GM23338 (cell line): ENCODE measurements at regions not wholly inside any gene's neighbourhood (a gene's known extent, or its start where the extent isn't known, plus 50 kb on each side); places are given as distances from the start of the nearest gene placed in this dataset.

Experiments used
- ATAC-seq: fragments of 200-7000 bp; cut with Tn5 transposase; 3 replicates; pipeline ENCODE4 v1.9.1; 2020
- DNase-seq: peaks from one replicate; pipeline ENCODE4 v3.0.0-alpha.2; 2015; ENCODE audit warnings: low spot score
- H2AFZ ChIP-seq: fragments of 200-600 bp; sonication (generic); 2 replicates; pipeline ENCODE4 v1.8.0; 2016; ENCODE audit warnings: antibody characterized with exemption, mild to moderate bottlenecking, moderate library complexity
- H3F3A ChIP-seq: fragments of 200-600 bp; sonication (generic); replicated peaks from 2 replicates; pipeline ENCODE4 v1.8.0; 2017; ENCODE audit warnings: antibody characterized with exemption, mixed run types, low read depth
- H3K27ac ChIP-seq: fragments of 200-600 bp; sonication (generic); 2 replicates; pipeline ENCODE4 v1.6.1; 2016; ENCODE audit warnings: low read depth
- H3K27me3 ChIP-seq: fragments of 200-600 bp; sonication (generic); 2 replicates; pipeline ENCODE4 v1.8.0; 2016; ENCODE audit warnings: mild to moderate bottlenecking, mixed run types, moderate library complexity; ENCODE audit not compliant: insufficient read depth
- H3K36me3 ChIP-seq: fragments of 200-600 bp; sonication (generic); 2 replicates; pipeline ENCODE4 v1.8.0; 2016; ENCODE audit warnings: mild to moderate bottlenecking; ENCODE audit not compliant: insufficient read depth
- H3K4me1 ChIP-seq: fragments of 200-600 bp; sonication (generic); 2 replicates; pipeline ENCODE4 v1.8.0; 2016; ENCODE audit warnings: mild to moderate bottlenecking, moderate library complexity; ENCODE audit not compliant: insufficient read depth
- H3K4me2 ChIP-seq: fragments of 200-600 bp; sonication (generic); 2 replicates; pipeline ENCODE4 v1.7.1; 2017; ENCODE audit warnings: mixed run types
- H3K4me3 ChIP-seq: fragments of 200-600 bp; sonication (generic); 2 replicates; pipeline ENCODE4 v1.6.1; 2016; ENCODE audit warnings: mixed run types
- H3K79me2 ChIP-seq: fragments of 200-600 bp; sonication (generic); replicated peaks from 2 replicates; pipeline ENCODE4 v1.8.0; 2017; ENCODE audit warnings: mild to moderate bottlenecking; ENCODE audit not compliant: insufficient read depth
- H3K9me2 ChIP-seq: fragments of 200-600 bp; sonication (generic); 2 replicates; pipeline ENCODE4 v1.8.0; 2017; ENCODE audit not compliant: insufficient read depth
- H4K20me1 ChIP-seq: fragments of 200-600 bp; sonication (generic); replicated peaks from 2 replicates; pipeline ENCODE4 v1.8.0; 2017; ENCODE audit warnings: mild to moderate bottlenecking; ENCODE audit not compliant: insufficient read depth
- H3K27ac Mint-ChIP-seq: 2 replicates; pipeline ENCODE4 v1.8.0; 2020; ENCODE audit warnings: inconsistent platforms, mild to moderate bottlenecking, moderate library complexity, mixed read lengths
- H3K27me3 Mint-ChIP-seq: 3 replicates; pipeline ENCODE4 v1.8.0; 2022; ENCODE audit warnings: low read depth, mild to moderate bottlenecking, moderate library complexity, mixed read lengths, inconsistent platforms; ENCODE audit not compliant: insufficient read depth, poor library complexity
- H3K36me3 Mint-ChIP-seq: 3 replicates; pipeline ENCODE4 v1.8.0; 2021; ENCODE audit warnings: low read depth, mild to moderate bottlenecking, inconsistent platforms, moderate library complexity, mixed read lengths
- H3K4me1 Mint-ChIP-seq: 3 replicates; pipeline ENCODE4 v1.8.0; 2020; ENCODE audit warnings: mild to moderate bottlenecking, inconsistent platforms, mixed read lengths
- H3K4me3 Mint-ChIP-seq: 3 replicates; pipeline ENCODE4 v1.8.0; 2021; ENCODE audit warnings: moderate library complexity, mild to moderate bottlenecking, inconsistent platforms, mixed read lengths
- H3K9me3 Mint-ChIP-seq: 3 replicates; pipeline ENCODE4 v1.8.0; 2020; ENCODE audit warnings: moderate library complexity, mild to moderate bottlenecking, inconsistent platforms, mixed read lengths
- CREB1 ChIP-seq: fragments of 250-450 bp; sonication (Bioruptor Pico); IDR thresholded peaks from 2 replicates; pipeline ENCODE4 v1.5.0; 2020; ENCODE audit warnings: low read depth, mild to moderate bottlenecking, moderate library complexity
- EZH2 ChIP-seq: fragments of 200-600 bp; sonication (generic); IDR thresholded peaks from one replicate; pipeline ENCODE4 v1.8.0; 2017; ENCODE audit warnings: antibody characterized with exemption, mild to moderate bottlenecking, low read depth; ENCODE audit not compliant: unreplicated experiment
- EZH2phosphoT487 ChIP-seq: fragments of 200-600 bp; sonication (generic); IDR thresholded peaks from one replicate; pipeline ENCODE4 v1.8.1; 2018; ENCODE audit warnings: antibody characterized with exemption; ENCODE audit not compliant: unreplicated experiment
- JUNB ChIP-seq: IDR thresholded peaks from one replicate; pipeline ENCODE4 v1.6.1; 2016; ENCODE audit warnings: antibody characterized with exemption; ENCODE audit not compliant: unreplicated experiment
- ZNF114 ChIP-seq: fragments of 250-450 bp; sonication (Bioruptor Pico); IDR thresholded peaks from 2 replicates; pipeline ENCODE4 v1.5.0; 2020; ENCODE audit warnings: mild to moderate bottlenecking, moderate library complexity
- TF ChIP-seq, protein P1 (sequence below): fragments of 250-450 bp; sonication (Bioruptor Pico); IDR thresholded peaks from 2 replicates; pipeline ENCODE4 v1.5.0; 2020; ENCODE audit warnings: mild to moderate bottlenecking, moderate library complexity
- TF ChIP-seq, protein P2 (sequence below), 2 experiments: fragments of 200-600 bp in 1 of 2; sonication (generic) in 1 of 2; conservative IDR thresholded peaks; 2 replicates each; pipeline versions ENCODE4 v1.5.1 to v1.6.1; 2016 to 2017; ENCODE audit warnings: antibody characterized with exemption in 2 of 2, low read depth in 2 of 2, mild to moderate bottlenecking in 2 of 2, moderate library complexity in 1 of 2
- TF ChIP-seq, protein P3 (sequence below): IDR thresholded peaks from 2 replicates; pipeline ENCODE4 v1.6.1; 2016; ENCODE audit warnings: antibody characterized with exemption
- TF ChIP-seq, protein P4 (sequence below): IDR thresholded peaks from one replicate; pipeline ENCODE4 v1.6.1; 2018; ENCODE audit warnings: antibody characterized with exemption; ENCODE audit not compliant: unreplicated experiment

DNA sequence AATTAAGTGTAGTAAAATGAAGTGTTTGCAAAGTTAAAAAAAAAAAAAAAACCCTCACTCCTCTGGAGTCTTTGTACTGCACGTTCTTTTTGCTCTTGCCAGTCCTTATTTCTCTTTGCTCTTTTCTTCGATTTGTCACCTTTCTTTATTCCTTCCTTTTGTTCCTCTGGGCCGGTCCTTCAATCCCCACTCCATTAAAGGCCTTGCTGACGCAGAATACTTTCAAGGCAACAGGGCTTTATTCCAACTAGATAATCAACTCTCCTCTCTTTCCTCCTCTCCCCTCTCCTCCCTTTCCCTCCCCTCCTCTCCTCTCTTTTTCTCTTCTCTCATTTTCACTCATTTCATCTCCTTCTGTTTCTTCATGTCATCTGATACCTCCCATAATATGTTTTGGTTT is 138.2 kb upstream of the NTM start (continued):
- TF ChIP-seq, protein P1, sequence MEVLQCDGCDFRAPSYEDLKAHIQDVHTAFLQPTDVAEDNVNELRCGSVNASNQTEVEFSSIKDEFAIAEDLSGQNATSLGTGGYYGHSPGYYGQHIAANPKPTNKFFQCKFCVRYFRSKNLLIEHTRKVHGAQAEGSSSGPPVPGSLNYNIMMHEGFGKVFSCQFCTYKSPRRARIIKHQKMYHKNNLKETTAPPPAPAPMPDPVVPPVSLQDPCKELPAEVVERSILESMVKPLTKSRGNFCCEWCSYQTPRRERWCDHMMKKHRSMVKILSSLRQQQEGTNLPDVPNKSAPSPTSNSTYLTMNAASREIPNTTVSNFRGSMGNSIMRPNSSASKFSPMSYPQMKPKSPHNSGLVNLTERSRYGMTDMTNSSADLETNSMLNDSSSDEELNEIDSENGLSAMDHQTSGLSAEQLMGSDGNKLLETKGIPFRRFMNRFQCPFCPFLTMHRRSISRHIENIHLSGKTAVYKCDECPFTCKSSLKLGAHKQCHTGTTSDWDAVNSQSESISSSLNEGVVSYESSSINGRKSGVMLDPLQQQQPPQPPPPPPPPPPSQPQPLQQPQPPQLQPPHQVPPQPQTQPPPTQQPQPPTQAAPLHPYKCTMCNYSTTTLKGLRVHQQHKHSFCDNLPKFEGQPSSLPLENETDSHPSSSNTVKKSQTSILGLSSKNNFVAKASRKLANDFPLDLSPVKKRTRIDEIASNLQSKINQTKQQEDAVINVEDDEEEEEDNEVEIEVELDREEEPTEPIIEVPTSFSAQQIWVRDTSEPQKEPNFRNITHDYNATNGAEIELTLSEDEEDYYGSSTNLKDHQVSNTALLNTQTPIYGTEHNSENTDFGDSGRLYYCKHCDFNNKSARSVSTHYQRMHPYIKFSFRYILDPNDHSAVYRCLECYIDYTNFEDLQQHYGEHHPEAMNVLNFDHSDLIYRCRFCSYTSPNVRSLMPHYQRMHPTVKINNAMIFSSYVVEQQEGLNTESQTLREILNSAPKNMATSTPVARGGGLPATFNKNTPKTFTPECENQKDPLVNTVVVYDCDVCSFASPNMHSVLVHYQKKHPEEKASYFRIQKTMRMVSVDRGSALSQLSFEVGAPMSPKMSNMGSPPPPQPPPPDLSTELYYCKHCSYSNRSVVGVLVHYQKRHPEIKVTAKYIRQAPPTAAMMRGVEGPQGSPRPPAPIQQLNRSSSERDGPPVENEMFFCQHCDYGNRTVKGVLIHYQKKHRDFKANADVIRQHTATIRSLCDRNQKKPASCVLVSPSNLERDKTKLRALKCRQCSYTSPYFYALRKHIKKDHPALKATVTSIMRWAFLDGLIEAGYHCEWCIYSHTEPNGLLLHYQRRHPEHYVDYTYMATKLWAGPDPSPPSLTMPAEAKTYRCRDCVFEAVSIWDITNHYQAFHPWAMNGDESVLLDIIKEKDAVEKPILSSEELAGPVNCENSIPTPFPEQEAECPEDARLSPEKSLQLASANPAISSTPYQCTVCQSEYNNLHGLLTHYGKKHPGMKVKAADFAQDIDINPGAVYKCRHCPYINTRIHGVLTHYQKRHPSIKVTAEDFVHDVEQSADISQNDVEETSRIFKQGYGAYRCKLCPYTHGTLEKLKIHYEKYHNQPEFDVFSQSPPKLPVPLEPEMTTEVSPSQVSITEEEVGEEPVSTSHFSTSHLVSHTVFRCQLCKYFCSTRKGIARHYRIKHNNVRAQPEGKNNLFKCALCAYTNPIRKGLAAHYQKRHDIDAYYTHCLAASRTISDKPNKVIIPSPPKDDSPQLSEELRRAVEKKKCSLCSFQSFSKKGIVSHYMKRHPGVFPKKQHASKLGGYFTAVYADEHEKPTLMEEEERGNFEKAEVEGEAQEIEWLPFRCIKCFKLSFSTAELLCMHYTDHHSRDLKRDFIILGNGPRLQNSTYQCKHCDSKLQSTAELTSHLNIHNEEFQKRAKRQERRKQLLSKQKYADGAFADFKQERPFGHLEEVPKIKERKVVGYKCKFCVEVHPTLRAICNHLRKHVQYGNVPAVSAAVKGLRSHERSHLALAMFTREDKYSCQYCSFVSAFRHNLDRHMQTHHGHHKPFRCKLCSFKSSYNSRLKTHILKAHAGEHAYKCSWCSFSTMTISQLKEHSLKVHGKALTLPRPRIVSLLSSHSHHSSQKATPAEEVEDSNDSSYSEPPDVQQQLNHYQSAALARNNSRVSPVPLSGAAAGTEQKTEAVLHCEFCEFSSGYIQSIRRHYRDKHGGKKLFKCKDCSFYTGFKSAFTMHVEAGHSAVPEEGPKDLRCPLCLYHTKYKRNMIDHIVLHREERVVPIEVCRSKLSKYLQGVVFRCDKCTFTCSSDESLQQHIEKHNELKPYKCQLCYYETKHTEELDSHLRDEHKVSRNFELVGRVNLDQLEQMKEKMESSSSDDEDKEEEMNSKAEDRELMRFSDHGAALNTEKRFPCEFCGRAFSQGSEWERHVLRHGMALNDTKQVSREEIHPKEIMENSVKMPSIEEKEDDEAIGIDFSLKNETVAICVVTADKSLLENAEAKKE (CRISPR knock-in tag): no peak
- TF ChIP-seq JUNB (no peak), CREB1 (CRISPR knock-in tag) (no peak)

DNA sequence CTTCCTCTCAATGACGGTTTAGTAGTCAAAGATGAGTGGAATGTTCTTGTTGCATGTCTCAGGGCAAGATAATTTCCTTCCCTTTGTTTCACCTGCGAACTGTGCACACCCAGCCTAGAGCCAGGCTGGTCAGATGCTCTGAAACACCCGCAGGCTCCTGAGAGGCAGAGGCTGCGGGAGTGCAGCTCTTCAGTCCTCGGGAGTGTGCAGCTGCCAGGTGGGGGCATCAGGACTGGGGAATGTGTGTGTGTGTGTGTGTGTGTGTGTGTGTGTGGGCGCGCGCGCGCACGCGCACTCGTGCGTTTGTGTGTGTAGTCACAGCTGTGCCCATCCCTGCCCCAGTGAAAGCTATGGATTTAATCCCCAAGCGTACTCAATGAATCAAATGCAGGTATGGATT is 136.2 kb upstream of the NTM start:
- peaks cover 5% of the 10 kb centered on the region for H3K27me3 Mint-ChIP-seq
- Histone ChIP-seq H3K9me2 (peaks cover 12% of the 10 kb centered on the region), H3K4me3 (no peak overlapping the region), H3K4me1 (peaks cover 22% of the 10 kb centered on the region), H3K27me3 (no peaks in the 10 kb centered on the region), H3K27ac (no peak overlapping the region), H3F3A (0 out of 2 replicates have a peak, but pooled peaks cover 3% of the 10 kb centered on the region), H3K4me2 (no peak overlapping the region), H3K36me3 (no peaks in the 10 kb centered on the region; the same call in 1 of the 2 replicates), H4K20me1 (no peaks in the 10 kb centered on the region), H3K79me2 (no peaks in the 10 kb centered on the region), H2AFZ (peak overlapping the region; percentile 90)
- H3K27ac Mint-ChIP-seq: no peak overlapping the region
- H3K4me3 Mint-ChIP-seq: no peak overlapping the region
- H3K9me3 Mint-ChIP-seq: no peaks in the 10 kb centered on the region; the same call in 2 of the 3 replicates
- H3K4me1 Mint-ChIP-seq: peaks cover 34% of the 10 kb centered on the region
- ATAC-seq: peak; percentile 43
- TF ChIP-seq, protein P2, sequence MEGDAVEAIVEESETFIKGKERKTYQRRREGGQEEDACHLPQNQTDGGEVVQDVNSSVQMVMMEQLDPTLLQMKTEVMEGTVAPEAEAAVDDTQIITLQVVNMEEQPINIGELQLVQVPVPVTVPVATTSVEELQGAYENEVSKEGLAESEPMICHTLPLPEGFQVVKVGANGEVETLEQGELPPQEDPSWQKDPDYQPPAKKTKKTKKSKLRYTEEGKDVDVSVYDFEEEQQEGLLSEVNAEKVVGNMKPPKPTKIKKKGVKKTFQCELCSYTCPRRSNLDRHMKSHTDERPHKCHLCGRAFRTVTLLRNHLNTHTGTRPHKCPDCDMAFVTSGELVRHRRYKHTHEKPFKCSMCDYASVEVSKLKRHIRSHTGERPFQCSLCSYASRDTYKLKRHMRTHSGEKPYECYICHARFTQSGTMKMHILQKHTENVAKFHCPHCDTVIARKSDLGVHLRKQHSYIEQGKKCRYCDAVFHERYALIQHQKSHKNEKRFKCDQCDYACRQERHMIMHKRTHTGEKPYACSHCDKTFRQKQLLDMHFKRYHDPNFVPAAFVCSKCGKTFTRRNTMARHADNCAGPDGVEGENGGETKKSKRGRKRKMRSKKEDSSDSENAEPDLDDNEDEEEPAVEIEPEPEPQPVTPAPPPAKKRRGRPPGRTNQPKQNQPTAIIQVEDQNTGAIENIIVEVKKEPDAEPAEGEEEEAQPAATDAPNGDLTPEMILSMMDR (conservative IDR thresholded peaks at IDR 0.05; ENCODE audit: low read depth in 2 of 2): no peak
- TF ChIP-seq ZNF114 (CRISPR knock-in tag) (no peak), EZH2 (no peak), EZH2phosphoT487 (no peak), JUNB (no peak)
- TF ChIP-seq, protein P3, sequence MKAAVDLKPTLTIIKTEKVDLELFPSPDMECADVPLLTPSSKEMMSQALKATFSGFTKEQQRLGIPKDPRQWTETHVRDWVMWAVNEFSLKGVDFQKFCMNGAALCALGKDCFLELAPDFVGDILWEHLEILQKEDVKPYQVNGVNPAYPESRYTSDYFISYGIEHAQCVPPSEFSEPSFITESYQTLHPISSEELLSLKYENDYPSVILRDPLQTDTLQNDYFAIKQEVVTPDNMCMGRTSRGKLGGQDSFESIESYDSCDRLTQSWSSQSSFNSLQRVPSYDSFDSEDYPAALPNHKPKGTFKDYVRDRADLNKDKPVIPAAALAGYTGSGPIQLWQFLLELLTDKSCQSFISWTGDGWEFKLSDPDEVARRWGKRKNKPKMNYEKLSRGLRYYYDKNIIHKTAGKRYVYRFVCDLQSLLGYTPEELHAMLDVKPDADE: no peak
- TF ChIP-seq, protein P4, sequence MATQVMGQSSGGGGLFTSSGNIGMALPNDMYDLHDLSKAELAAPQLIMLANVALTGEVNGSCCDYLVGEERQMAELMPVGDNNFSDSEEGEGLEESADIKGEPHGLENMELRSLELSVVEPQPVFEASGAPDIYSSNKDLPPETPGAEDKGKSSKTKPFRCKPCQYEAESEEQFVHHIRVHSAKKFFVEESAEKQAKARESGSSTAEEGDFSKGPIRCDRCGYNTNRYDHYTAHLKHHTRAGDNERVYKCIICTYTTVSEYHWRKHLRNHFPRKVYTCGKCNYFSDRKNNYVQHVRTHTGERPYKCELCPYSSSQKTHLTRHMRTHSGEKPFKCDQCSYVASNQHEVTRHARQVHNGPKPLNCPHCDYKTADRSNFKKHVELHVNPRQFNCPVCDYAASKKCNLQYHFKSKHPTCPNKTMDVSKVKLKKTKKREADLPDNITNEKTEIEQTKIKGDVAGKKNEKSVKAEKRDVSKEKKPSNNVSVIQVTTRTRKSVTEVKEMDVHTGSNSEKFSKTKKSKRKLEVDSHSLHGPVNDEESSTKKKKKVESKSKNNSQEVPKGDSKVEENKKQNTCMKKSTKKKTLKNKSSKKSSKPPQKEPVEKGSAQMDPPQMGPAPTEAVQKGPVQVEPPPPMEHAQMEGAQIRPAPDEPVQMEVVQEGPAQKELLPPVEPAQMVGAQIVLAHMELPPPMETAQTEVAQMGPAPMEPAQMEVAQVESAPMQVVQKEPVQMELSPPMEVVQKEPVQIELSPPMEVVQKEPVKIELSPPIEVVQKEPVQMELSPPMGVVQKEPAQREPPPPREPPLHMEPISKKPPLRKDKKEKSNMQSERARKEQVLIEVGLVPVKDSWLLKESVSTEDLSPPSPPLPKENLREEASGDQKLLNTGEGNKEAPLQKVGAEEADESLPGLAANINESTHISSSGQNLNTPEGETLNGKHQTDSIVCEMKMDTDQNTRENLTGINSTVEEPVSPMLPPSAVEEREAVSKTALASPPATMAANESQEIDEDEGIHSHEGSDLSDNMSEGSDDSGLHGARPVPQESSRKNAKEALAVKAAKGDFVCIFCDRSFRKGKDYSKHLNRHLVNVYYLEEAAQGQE: no peak
- H3K36me3 Mint-ChIP-seq: no peaks in the 10 kb centered on the region
- DNase-seq: no peak
